Stimulated activated CD4-positive, alpha-beta T cell treated with anti-CD3 and anti-CD28 coated beads, Interleukin-15, amount 100 ng/mL, for 48 hours (primary cell): ENCODE measurements at regions not wholly inside any gene's neighbourhood (a gene's known extent, or its start where the extent isn't known, plus 50 kb on each side); places are given as distances from the start of the nearest gene placed in this dataset.

Source experiments
- DNase-seq, 2 donors: peaks; one replicate each; pipeline ENCODE4 v3.0.0-alpha.2; 2020; ENCODE audit warnings: low read depth in 2 of 2

DNA sequence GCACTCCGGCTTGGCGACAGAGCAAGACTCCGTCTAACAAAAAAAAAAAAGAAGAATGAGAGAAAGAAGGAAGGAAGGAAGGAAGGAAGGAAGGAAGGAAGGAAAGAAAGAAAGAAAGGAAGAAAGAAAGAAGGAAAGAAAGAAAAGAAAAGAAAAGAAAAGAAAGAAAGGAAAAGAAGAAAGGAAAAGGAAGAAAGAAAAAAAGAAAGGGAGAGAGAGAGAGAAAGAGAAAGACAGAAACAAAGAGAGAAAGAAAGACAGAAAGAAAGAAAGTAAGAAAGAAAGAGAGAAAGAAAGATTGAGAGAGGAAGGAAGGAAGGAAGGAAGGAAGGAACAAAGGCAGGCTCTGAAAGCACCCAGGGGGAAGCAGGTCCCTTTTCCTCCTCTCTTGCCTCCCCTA is 336.6 kb upstream of the GATB start:
- DNase-seq, result no peak

DNA sequence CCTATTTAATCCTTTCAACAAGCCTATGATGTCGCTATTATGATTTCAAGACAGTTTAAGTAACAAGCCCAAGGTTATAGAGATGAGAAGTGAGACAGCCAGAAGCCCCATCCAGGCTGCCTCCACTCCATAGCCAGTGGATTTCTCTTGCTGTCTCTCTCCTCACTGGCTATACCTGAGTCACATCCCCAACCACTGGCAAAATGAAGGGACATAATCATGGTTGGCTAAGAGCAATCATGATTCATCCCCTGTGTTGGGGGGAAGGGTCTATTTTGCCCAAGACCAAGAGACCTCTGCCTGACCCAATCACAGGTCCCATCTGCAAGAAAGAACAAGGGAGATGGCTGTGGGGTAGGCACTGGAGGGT is 334.9 kb upstream of the GATB start:
- no peak for DNase-seq

DNA sequence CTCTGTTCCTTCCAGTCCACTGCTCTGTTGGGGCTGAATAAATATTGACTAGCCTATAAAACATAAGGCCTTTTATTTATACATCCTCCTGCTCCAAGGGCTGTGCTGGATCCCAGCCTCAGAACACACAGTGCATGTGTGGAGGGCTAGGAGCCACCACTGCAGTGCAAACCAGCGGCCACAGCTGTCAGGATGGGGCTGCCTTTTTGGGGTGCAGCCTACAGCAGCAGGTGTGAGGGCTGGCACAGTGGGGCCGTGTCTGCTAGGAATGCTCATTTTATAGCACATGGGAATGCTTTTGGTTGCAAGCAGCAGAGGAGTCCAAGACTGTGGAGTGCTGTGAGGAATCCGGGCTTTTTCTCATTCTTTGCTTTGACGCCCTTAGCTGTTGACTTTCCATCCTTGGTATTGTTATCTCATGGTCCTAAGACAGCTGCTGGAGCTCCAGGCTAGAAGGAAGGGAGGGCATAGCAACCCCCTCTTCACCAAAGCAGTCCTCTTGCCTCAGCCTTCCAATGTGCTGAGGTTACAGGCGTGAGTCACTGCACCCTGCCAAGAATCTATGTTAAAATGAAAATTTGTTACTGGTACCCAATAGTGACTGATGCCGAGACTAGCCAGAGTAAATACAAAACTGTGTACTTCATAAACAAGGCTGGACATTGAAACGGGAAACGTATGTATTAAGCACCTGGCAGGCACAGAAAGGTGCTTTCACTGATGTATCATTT is 334.3 kb upstream of the GATB start:
- DNase-seq, result no peak

DNA sequence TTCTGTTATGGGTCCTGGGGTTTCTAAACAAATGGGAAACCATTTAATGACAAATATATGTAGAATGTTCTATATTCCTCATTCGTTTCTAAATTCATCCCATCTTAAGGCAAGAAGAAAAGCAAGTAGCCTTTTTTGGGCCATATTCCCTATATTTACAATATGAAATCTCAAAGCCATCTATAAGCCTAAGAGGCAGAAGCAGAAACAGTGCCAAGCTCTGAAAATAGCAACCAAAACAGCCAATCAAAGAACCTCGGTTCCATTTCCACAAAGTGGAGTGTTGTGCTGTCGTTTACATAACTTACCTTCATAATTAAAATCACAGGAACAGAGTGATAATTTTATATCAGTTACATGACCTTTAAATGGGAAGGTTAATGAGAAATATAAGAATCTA is 330.6 kb upstream of the GATB start:
- DNase-seq, result no peak

DNA sequence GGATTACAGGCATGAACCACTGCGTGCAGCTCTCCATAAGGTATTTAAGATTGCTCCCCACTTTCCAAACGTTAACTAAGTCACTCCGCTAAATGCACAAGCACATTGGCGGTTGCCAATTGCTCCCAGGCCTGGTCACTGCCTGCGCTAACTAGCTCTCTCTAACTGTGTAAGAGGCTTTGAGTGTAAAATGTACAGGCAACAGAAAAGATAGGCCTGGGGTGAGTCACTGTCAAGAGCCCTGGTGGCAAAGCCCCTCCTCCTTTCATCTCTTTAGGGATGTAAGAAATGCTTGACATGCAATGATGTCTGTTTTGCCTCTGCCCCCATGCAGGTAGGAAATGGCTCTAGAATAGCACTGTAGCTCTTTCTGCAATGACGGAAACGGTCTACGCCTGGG is 329.7 kb upstream of the GATB start:
- no peak for DNase-seq

DNA sequence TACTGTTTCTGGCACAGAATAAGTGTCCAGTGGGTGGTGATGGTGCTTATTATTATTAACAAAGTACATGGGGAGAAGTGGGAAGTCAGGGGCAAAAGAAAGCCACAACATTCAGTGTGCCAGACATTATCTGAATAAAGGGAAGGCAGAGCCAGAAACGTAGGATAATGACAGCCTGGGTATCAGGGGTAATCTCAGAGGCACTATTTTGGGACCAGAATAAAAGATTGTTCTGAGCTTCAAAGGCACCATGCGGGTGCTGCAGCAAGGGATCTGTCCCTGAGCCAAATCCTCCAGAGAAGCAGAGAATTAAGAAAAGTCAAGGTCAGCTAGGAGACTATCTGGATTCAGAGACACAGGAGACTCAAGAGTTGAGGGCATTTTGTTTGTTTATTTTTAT is 328.8 kb upstream of the GATB start:
- DNase-seq, result no peak

DNA sequence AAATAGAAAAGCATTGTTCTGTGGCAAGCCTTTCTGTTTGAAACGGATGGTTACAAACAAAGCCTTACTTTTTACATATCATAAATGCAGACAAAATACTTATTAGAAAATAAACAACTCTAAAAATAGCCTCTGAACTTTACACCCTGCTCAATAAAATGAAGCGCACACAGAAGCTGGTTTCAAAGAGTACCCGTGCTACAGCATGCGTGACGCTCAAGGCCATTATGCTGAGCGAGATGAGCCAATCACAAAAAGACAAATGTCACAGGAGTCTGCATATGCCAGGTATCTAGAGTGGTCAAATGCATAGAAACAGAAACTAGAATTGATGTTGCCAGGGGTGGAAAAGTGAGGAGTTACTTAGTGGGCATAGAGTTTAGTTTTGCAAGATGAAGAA is 326.5 kb upstream of the GATB start:
- no peak for DNase-seq

DNA sequence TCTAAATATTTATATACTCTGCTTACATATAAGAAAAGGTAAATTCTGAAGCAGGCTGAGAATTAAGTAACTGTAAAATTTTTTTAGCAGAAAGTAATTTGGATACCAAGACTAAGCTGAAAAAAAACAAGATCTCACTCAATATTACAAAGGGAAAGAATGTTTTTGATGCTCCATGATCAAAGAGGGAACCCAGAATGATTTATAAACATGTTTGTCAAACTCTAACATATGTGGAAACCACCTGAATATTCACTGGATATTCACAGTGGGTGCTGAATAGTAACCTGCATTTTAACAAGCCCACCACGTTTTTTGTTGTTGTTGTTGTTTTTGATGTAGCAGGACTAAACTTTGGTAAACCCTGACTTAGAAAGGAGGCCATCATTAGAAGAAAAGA is 324.9 kb upstream of the GATB start:
- no peak for DNase-seq

DNA sequence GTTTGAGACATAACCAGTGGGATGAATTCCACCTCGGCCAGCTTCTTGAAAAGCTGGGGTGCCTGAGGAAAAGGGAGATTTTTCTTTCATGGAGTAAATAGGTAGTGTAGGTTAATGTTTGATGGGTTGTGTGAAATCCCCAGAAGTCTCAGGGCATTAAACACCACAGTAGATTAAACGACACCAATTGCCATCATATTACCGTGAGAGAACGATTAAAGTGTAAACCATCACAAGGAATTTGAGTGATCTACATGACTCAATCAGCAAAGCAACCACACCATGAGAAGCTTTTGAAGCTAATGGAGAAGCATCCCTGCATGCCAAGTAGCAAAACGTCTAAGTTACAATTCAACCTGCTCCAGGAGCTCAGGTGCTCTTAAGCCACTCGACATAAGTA is 322.5 kb upstream of the GATB start:
- no peak for DNase-seq

DNA sequence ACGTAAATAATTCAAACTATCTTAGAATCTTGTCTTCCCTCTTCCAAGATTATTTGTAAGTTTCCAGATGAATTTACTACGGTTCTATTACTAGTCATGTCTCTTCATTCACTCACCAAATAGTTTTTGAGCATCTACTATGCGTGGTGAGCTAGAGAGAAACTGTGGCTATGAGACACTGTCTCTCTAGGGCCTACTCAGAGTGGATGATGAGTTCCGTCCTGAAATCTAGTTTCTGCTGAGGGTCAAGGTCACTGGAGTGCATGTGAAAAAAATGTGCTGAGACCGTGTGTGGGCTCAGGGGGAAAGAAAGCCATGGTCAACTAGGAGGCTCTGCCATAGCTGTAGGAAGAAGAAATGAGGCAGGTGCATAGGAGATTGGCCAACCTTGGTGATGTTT is 320.2 kb upstream of the GATB start:
- no peak for DNase-seq

DNA sequence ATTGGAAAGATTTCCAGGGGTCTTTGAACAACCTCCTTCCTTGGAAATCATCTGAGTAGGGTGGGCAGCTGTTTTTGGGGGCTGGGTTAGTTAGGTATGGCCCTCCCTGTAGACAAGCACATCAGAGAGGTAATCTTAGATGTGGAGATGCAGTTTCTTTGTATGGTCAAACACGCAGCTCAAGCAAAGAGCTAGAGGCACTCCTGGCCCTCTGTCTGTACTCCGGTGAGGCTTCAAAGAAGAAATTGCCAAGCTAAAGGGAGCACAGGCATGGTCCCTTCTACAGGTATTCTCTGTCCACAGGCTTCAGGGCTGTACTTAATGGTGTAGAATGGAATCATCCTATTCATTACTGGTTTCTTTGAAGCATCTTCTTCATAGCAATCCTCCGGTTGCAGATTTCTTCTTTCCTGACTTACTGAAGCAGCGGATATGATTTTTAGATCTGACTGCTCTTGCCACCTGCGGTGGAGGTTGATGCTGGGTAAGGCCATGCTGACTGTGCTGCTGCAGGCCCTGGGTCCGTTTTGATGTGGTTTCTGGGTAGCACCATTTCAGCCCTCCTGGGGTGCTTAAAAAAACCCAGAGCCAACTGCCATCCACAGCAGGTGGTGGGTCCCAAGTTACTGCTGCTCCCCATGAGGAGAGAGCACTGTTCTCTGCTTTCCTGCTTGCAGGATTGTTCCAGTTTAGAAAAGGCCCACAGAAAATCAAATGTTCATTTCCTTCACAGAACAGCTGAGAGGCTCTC is 318.9 kb upstream of the GATB start:
- DNase-seq, result no peak

DNA sequence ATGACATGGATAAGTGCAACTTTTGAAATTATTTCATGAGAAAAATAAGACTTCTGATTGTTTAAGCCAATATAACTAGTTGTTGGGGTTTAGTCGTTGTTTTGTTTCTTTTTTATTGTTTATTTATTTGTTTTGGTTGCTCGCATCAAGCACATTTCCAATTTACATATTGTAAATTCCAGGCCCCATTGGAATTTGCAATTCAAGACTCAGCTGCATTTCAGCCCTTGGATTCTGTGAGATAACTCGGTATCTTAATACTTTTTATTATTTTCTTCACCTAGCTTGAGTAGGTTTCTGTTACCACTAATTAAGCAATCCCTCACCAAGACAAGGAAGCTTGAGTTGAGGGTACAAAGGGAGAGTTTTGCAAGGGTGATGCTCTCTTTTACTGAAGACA is 318.3 kb upstream of the GATB start:
- no peak for DNase-seq

DNA sequence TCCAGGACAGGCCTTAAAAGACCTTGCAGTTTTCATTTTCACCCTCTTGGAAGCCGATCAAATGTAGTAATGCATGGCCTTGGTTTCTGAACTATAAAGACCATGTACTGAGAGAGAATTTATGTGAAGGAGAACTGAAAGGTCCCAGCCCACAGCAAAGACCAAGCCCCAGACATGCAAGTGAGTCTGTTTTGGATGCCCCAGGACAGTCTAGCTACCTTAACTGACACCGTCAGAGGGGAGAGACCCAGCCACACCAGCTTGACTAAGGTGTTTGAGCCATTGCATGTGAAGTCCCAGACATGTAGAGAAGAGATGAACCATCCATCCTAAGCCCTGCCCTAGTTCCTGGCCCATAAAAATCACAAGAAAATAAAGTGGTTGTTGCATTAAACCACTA is 316.8 kb upstream of the GATB start:
- DNase-seq, result no peak

DNA sequence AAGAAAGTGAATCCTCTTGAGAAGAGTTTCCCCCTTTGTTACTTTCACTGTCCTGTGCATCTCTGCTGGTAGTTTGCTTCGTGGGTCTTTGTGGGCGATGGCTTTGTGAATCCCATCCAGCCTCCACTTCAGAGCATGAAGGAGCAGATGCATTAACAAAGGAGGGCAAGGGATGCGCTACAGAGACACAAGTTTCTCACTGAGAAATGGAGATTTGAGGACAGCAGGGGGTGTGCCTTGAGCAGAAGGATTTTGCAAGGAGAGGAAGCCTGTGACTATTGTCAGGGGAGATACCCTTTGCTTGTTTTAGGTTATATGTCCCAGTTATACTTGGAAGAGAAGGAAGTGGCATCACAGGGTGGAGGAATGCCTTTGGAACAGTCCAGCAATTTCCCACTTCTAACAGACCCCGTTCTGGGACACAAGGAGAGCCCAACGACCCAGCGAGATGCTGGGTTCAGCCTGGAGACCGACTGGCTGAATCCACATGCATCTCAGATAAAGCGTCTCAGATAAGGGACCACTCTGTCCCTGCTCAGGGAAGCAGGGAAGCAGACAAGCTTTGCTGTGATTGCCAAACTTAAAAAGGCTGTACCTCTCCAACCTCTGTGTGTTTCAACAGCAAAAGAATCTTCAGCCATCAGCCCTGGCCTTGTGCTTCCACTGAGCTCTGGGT is 314.6 kb upstream of the GATB start:
- DNase-seq, result no peak

DNA sequence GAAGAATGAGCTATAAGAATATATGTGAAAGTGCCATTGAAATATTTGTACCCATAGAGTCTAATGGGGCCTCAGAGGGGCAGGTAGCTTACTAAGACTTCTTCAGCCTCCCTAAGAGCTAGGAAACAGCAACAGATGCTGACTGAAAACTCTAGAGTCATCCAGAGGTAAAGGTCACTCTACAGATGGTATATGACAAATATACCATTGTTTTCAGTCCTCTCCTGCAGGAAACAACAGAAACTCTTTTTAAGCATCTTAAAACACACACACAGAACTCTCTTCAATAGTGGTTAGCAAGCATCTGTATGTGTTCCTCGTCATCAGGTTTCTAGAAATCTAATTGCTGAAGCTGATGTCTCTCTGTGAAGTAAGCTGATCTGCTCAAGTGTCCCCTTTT is 313.8 kb upstream of the GATB start:
- no peak for DNase-seq

DNA sequence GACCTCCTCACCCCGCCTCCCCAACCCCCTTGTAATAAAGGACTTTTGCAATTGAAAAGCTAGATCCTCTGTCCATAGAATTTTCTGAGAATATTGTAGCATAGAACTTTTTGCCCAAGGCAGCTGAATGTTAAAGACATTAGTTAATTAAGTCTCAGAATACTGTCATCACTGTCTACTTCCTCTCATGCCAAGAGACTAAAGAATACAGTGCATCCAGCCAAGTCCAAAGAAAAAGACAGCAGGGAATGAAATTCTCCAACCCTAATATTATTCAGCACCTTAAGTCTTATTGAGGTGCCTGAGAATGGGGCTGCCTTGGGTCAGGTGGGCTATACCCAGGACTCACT is 313.3 kb upstream of the GATB start:
- no peak for DNase-seq

DNA sequence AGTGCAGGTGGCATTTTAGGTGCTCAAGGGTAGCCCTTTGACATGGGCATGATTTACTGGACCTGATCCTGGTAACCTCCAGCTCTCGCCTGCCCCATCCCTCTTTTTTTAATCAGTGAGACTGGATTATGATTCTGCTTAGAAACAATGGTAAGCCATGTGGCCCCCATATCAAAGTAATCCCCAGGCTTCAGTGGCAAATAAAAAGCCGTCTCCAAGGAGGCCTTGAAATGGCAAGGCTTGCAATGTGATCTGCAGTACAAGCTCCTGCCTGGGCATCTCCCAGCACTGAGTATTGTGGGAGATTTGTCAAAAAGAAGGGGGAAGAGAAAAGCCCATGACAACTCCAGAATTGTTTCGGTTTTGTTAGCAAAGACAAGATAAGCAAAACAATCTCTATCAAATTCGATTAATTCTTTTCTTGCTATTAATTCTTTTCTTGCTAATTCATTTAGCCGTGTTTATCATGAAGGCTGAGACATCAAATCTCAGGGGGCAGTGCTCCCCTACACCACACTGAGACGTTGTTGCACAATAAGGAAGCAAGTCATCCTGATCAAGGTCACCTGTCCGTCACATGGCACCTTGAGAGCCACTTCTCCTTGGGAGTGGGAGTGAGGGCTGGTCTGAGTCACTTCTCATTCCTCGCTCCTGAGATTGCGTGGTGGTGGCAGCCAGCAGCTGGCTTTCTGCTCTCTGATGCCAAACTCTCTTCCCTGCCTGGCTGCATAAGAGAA is 312.7 kb upstream of the GATB start:
- DNase-seq, result no peak

DNA sequence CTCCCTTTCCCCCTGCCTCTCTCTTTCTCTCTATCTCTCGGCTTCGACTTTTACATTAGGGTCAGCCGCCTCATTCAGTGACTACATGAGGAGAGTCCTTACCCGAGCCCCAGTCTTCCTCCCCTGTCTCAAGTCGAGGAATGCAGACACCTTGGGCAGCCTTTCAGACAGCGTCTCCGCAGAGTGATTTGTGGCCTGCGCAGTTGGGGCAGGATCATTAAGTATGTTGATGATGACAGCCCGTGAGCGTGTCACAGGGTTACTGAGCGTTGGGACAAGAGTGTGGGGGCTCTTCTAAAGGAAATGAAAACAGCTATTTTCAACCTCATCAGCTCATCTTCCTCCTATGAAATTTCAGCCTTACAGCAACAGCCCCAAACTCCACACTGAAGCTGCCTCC is 312.1 kb upstream of the GATB start:
- DNase-seq, result no peak

DNA sequence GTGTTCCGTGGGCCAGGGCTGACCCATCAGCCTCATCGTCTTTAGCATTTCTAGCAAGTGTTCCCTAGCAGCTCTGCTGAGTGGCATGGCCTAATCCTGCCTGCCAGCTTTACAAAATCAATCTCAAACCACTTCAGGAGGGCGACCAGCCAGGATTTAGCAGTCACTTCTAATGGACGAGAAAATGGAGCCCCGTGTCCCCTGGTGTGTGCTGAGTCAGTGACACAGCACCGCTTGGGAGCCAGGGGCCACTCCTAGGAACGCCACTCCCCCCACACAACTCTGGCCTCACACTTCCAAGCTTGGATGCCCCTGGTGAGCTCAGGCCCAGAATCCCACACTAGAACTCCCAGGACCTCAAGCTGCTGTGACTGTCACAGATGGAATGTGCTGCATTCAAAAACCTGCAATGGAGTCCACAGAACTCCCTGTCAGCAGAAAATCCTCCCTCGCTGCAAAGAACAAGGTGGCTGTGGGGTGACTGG is 311.2 kb upstream of the GATB start:
- DNase-seq, result no peak

DNA sequence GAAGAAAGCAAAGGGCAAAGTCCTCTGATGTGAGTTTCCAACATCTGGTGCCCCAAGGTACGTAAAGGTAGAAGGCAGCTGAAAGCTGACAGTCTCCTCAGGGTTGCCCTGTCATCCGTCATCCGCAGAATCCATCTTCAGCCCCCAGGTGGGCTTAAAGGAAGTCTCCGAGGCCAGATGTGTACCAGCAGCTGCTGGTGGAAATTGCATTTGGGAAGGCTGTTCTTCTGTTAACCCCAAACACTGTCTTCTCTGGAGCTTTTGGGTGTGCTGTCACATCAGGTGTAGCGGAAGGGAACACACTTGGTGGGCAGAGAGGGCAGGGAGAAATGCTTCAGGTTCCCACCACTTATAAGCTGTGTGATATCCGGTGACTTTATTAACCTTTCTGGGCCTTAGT is 310.0 kb upstream of the GATB start:
- no peak for DNase-seq

DNA sequence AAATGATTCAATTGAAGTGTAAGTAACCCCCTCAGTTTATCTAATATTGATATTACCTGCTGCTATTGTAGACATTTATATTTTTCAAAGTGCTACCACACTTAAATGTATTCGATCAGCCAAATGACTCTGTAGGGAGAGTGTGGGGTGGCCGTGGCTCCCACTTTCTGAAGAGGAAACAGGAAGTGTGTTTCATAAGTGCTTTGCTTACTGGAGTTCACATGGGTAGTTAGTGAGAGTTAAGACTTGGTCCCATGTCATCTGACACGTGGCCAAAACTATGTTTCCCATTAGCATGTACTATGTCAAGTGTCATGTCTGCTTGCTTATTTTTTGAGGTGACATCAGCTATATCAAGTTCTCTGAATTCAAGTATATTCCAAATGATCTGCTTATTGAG is 308.1 kb upstream of the GATB start:
- DNase-seq, result no peak

DNA sequence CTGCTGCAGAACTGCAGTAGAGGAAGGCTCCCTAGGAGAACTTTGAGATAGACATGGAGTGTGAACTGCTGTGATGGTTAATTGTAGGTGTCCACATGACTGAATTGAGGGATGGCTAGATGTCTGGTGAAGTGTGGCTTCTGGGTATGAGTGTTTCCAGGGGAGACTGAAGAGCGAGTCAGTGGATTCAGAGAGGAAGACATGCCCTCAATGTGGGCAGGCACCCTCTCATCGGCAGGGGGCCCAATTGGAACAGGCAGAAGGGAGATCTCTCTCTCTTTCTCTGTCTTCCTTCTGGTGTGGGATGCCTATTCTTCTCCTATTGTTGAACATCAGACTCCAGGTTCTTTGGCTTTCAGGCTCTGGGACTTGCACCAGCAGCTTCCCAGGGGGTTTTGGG is 304.7 kb upstream of the GATB start:
- no peak for DNase-seq

DNA sequence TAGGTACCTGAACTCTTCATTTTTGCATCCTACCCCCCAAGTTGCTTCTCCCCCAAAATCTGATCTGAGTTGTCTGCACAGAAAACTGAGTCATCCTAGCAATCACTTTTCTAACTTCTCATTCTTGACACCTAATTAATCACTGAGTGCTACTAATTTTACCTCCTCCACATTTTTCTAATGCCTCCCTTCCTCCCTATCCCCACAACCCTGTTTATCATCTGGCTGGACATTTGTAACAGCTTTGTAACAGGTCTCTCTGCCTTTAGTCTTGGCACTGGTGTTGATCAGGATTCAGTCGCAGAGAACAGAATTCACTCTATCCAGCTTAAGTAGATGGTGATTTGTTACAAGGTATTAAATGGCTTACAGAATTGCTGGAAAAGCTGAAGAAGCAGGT is 303.9 kb upstream of the GATB start:
- no peak for DNase-seq
